ENCODE measurements at regions not wholly inside any gene's neighbourhood (a gene's known extent, or its start where the extent isn't known, plus 50 kb on each side); places are given as distances from the start of the nearest gene placed in this dataset.

DNA sequence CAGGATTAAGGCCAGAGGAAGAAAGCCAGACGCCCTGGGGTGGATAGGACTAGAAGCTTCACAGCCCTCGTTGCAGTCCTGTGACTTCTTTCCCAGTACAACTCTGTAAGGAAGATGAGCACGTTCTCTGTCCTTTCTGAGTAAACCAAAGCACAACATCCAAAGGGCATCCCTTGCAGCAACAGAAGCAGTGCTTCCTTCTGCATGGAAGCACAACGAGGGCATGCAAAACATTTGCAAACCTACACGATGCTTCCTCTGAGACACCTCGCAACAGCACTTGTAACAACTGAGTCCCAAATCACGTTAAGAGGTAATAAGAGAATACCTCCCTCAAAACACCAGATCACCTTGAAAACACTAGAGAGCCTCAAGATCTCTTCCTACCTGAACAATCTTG, 335.7 kb upstream of the RASGEF1B start:
- H3K79me2 ChIP-seq (ENCODE audit: control insufficient read depth, insufficient read depth, low read length) = no peaks in the 10 kb centered on the region
- H3K56ac ChIP-seq (ENCODE audit: low read length) = no peak overlapping the region
- no peaks in the 10 kb centered on the region for H3K79me1 ChIP-seq (ENCODE audit: low read length)
- H2BK5ac ChIP-seq (ENCODE audit: low read length) = no peak overlapping the region
- H3K27ac ChIP-seq (ENCODE audit: low read depth, low read length) = no peak overlapping the region
- no peak overlapping the region for H3K23ac ChIP-seq (ENCODE audit: low read length)
- H3K36me3 ChIP-seq (ENCODE audit: control insufficient read depth, insufficient read depth, low read length) = no peaks in the 10 kb centered on the region
- H3K4me2 ChIP-seq (ENCODE audit: low read length) = no peak overlapping the region
- H3K9ac ChIP-seq (ENCODE audit: low read length) = no peak overlapping the region
- no peaks in the 10 kb centered on the region for H3K27me3 ChIP-seq (ENCODE audit: insufficient read depth, low read length, poor library complexity)
- no CpG with 5 or more reads among the region's 7 CpGs for WGBS (ENCODE audit: extremely low coverage, insufficient coverage, low lambda C conversion rate)
- no peak overlapping the region for H3K4me3 ChIP-seq (ENCODE audit: low read length)
- no peak overlapping the region for H2BK15ac ChIP-seq (replicated peaks; ENCODE audit: low read depth)
- no peak overlapping the region for H2BK120ac ChIP-seq (ENCODE audit: low read depth, low read length)
- peaks cover 2% of the 10 kb centered on the region for H3K4me1 ChIP-seq (ENCODE audit: control insufficient read depth, low read depth, low read length)
- H3K18ac ChIP-seq (ENCODE audit: low read length) = no peak overlapping the region
- no peak overlapping the region for H3K4ac ChIP-seq (ENCODE audit: low read depth, low read length)
- H4K8ac ChIP-seq (ENCODE audit: low read depth, low read length) = no peak overlapping the region
- no peak overlapping the region for H2AK5ac ChIP-seq (ENCODE audit: low read length)
- no peak for DNase-seq
- H4K5ac ChIP-seq (ENCODE audit: low read length) = no peak overlapping the region

DNA sequence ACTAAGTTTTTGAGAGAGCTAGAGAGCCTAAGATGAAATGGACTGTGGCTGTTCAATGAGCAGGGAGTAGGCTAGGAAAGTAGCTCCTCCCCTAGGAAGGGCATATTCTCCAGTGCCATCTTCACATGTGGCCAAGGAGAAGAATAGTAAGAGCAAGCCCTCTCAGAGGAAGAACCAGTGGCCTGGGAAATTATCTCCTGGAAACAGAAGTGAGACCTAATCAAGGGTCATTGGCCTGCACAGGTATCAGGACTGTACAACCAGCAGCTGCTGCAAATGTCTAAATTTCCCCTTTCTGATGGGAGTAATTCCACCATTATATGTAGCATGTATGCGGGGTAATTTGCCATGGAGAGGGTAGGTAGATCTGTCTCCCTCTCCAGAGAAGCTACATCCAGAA, 334.8 kb upstream of the RASGEF1B start:
- Histone ChIP-seq H3K4me3 (ENCODE audit: low read length) (no peak overlapping the region), H3K56ac (ENCODE audit: low read length) (no peak overlapping the region), H3K79me2 (ENCODE audit: control insufficient read depth, insufficient read depth, low read length) (no peaks in the 10 kb centered on the region), H3K4me1 (ENCODE audit: control insufficient read depth, low read depth, low read length) (peaks cover 2% of the 10 kb centered on the region), H4K5ac (ENCODE audit: low read length) (no peak overlapping the region), H3K27ac (ENCODE audit: low read depth, low read length) (no peak overlapping the region), H3K79me1 (ENCODE audit: low read length) (no peaks in the 10 kb centered on the region), H2BK5ac (ENCODE audit: low read length) (no peak overlapping the region), H3K27me3 (ENCODE audit: insufficient read depth, low read length, poor library complexity) (no peaks in the 10 kb centered on the region), H3K4ac (ENCODE audit: low read depth, low read length) (no peak overlapping the region), H3K9ac (ENCODE audit: low read length) (no peak overlapping the region), H3K36me3 (ENCODE audit: control insufficient read depth, insufficient read depth, low read length) (no peaks in the 10 kb centered on the region), H3K18ac (ENCODE audit: low read length) (no peak overlapping the region), H3K4me2 (ENCODE audit: low read length) (no peak overlapping the region), H2AK5ac (ENCODE audit: low read length) (no peak overlapping the region), H3K23ac (ENCODE audit: low read length) (no peak overlapping the region), H4K8ac (ENCODE audit: low read depth, low read length) (no peak overlapping the region), H2BK15ac (replicated peaks; ENCODE audit: low read depth) (no peak overlapping the region), H2BK120ac (ENCODE audit: low read depth, low read length) (no peak overlapping the region)
- WGBS (ENCODE audit: extremely low coverage, insufficient coverage, low lambda C conversion rate) = no CpG with 5 or more reads among the region's 1 CpG
- no peak for DNase-seq

DNA sequence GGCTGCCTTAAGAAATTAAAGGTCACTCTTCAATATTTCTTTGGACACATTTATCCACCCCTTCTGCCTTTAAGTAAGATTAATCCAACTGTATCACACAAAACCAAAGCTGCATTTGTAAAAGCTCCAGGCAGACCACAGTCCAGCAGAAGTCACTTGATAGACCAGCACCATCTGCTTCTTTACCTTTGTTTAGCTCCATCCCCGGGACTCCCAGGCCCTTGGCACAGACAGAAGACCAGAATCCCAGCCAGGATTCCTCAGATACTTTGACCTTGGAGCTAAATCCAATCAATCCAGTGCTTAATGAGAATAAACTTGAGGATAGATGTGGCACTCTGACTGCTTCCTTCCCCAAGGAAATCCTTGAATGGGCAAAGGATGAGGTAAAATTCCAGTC, 333.1 kb upstream of the RASGEF1B start:
- H3K56ac ChIP-seq (ENCODE audit: low read length) = no peak overlapping the region
- H3K79me1 ChIP-seq (ENCODE audit: low read length) = no peaks in the 10 kb centered on the region
- peaks cover 2% of the 10 kb centered on the region for H3K4me1 ChIP-seq (ENCODE audit: control insufficient read depth, low read depth, low read length)
- H2BK15ac ChIP-seq (replicated peaks; ENCODE audit: low read depth) = no peak overlapping the region
- H4K5ac ChIP-seq (ENCODE audit: low read length) = no peak overlapping the region
- no peak overlapping the region for H3K18ac ChIP-seq (ENCODE audit: low read length)
- H2BK5ac ChIP-seq (ENCODE audit: low read length) = no peak overlapping the region
- H3K4ac ChIP-seq (ENCODE audit: low read depth, low read length) = no peak overlapping the region
- H3K9ac ChIP-seq (ENCODE audit: low read length) = no peak overlapping the region
- no peaks in the 10 kb centered on the region for H3K27me3 ChIP-seq (ENCODE audit: insufficient read depth, low read length, poor library complexity)
- no peak overlapping the region for H3K4me3 ChIP-seq (ENCODE audit: low read length)
- H3K4me2 ChIP-seq (ENCODE audit: low read length) = no peak overlapping the region
- no peak for DNase-seq
- no CpG with 5 or more reads among the region's 1 CpG for WGBS (ENCODE audit: extremely low coverage, insufficient coverage, low lambda C conversion rate)
- H2BK120ac ChIP-seq (ENCODE audit: low read depth, low read length) = no peak overlapping the region
- no peaks in the 10 kb centered on the region for H3K79me2 ChIP-seq (ENCODE audit: control insufficient read depth, insufficient read depth, low read length)
- no peak overlapping the region for H3K27ac ChIP-seq (ENCODE audit: low read depth, low read length)
- no peak overlapping the region for H4K8ac ChIP-seq (ENCODE audit: low read depth, low read length)
- no peak overlapping the region for H2AK5ac ChIP-seq (ENCODE audit: low read length)
- H3K36me3 ChIP-seq (ENCODE audit: control insufficient read depth, insufficient read depth, low read length) = no peaks in the 10 kb centered on the region
- no peak overlapping the region for H3K23ac ChIP-seq (ENCODE audit: low read length)

DNA sequence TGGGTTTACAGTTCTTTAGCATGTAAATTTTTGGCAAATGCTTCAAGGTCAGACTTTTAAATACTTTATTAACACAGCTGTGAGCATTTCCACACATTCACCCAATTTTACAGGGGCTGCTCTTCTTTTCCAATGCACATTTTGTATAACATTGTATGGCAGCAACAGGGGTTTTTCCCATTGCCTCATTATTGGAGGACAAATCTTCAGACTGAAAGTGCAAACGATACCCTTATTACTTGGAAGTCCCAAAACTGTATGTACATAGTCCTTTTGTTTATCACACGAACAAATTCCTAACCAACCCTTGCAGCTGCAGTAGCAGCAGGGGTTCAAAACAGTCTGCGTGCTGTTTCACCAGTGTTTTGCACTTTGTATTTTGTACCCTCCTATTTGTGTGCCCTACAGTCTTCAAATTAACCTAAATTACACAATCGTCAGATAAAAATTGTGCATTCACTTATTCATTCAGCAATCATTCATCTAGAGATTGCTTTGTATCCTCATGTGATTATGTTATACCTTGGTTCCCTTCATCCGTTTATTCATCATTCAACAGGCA, 330.7 kb upstream of the RASGEF1B start:
- no peak overlapping the region for H2AK5ac ChIP-seq (ENCODE audit: low read length)
- H3K4me2 ChIP-seq (ENCODE audit: low read length) = no peak overlapping the region
- no peak overlapping the region for H3K23ac ChIP-seq (ENCODE audit: low read length)
- no peaks in the 10 kb centered on the region for H3K79me2 ChIP-seq (ENCODE audit: control insufficient read depth, insufficient read depth, low read length)
- no peak overlapping the region for H4K5ac ChIP-seq (ENCODE audit: low read length)
- WGBS (ENCODE audit: extremely low coverage, insufficient coverage, low lambda C conversion rate) = no CpG with 5 or more reads among the region's 5 CpGs
- no peak overlapping the region for H3K4ac ChIP-seq (ENCODE audit: low read depth, low read length)
- no peak overlapping the region for H3K9ac ChIP-seq (ENCODE audit: low read length)
- no peak for DNase-seq
- H4K8ac ChIP-seq (ENCODE audit: low read depth, low read length) = no peak overlapping the region
- H3K18ac ChIP-seq (ENCODE audit: low read length) = no peak overlapping the region
- H3K79me1 ChIP-seq (ENCODE audit: low read length) = no peaks in the 10 kb centered on the region
- H3K56ac ChIP-seq (ENCODE audit: low read length) = no peak overlapping the region
- no peak overlapping the region for H2BK5ac ChIP-seq (ENCODE audit: low read length)
- H3K27ac ChIP-seq (ENCODE audit: low read depth, low read length) = no peak overlapping the region
- no peaks in the 10 kb centered on the region for H3K36me3 ChIP-seq (ENCODE audit: control insufficient read depth, insufficient read depth, low read length)
- H3K4me3 ChIP-seq (ENCODE audit: low read length) = no peak overlapping the region
- H2BK15ac ChIP-seq (replicated peaks; ENCODE audit: low read depth) = no peak overlapping the region
- H3K4me1 ChIP-seq (ENCODE audit: control insufficient read depth, low read depth, low read length) = no peaks in the 10 kb centered on the region
- H3K27me3 ChIP-seq (ENCODE audit: insufficient read depth, low read length, poor library complexity) = no peaks in the 10 kb centered on the region
- no peak overlapping the region for H2BK120ac ChIP-seq (ENCODE audit: low read depth, low read length)

DNA sequence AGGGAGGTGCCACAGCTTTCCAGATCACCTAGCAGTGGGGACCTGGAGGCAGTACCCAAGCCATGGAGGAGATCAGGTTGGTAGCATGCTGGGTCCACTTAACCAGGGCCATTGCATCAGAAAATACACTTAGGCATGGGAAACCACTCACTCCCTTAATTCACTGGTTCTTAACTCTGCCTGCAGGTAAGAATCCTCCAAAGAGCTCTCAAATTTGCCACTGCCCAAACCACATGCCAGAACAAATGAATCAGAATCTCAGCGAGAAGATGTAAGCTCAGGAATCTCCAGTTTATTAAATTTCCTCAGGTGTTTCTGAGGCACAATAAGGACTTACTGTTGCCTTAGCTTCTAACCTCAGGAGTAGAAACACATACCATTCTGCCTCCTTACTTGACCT, 327.7 kb upstream of the RASGEF1B start:
- no peaks in the 10 kb centered on the region for H3K79me1 ChIP-seq (ENCODE audit: low read length)
- no peak overlapping the region for H3K27ac ChIP-seq (ENCODE audit: low read depth, low read length)
- no peaks in the 10 kb centered on the region for H3K79me2 ChIP-seq (ENCODE audit: control insufficient read depth, insufficient read depth, low read length)
- H4K8ac ChIP-seq (ENCODE audit: low read depth, low read length) = no peak overlapping the region
- no peaks in the 10 kb centered on the region for H3K27me3 ChIP-seq (ENCODE audit: insufficient read depth, low read length, poor library complexity)
- no peak overlapping the region for H2BK5ac ChIP-seq (ENCODE audit: low read length)
- no peak overlapping the region for H3K9ac ChIP-seq (ENCODE audit: low read length)
- H3K4me3 ChIP-seq (ENCODE audit: low read length) = no peak overlapping the region
- H2AK5ac ChIP-seq (ENCODE audit: low read length) = no peak overlapping the region
- H3K18ac ChIP-seq (ENCODE audit: low read length) = no peak overlapping the region
- H4K5ac ChIP-seq (ENCODE audit: low read length) = no peak overlapping the region
- H3K4me2 ChIP-seq (ENCODE audit: low read length) = no peak overlapping the region
- no peaks in the 10 kb centered on the region for H3K36me3 ChIP-seq (ENCODE audit: control insufficient read depth, insufficient read depth, low read length)
- no peak overlapping the region for H3K4ac ChIP-seq (ENCODE audit: low read depth, low read length)
- WGBS (ENCODE audit: extremely low coverage, insufficient coverage, low lambda C conversion rate) = no CpG with 5 or more reads among the region's 1 CpG
- no peaks in the 10 kb centered on the region for H3K4me1 ChIP-seq (ENCODE audit: control insufficient read depth, low read depth, low read length)
- no peak overlapping the region for H3K23ac ChIP-seq (ENCODE audit: low read length)
- no peak overlapping the region for H2BK15ac ChIP-seq (replicated peaks; ENCODE audit: low read depth)
- H3K56ac ChIP-seq (ENCODE audit: low read length) = no peak overlapping the region
- no peak for DNase-seq
- H2BK120ac ChIP-seq (ENCODE audit: low read depth, low read length) = no peak overlapping the region

DNA sequence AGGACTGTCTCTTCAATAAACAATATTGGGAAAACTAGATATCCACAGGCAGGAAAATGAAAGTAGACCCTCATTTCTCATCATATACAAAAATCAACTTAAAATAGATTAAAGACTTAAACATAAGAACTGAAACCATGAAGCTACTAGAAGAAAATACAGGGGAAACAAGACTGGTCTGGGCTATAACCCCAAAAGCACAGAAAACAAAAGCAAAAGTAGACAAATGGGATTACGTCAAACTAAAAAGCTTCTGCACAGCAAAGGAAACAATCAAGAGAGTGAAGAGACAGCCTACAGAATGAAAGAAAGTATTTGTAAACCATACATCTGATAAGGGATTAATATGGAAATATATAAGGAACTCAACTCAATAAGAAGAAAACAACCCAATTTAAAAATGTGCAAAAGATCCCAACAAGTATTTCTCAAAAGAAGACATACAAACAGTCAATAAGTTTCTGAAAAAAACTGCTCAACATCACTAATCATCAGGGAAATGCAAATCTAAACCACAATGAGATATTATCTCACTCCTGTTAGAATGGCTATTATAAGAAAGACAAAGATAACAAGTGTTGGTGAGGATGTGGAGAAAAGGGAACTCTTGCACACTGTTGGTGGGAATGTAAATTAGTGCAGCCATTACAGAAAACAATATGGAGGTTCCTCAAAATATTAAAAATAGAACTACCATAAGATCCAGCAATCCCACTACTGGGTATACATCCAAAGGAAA, 325.3 kb upstream of the RASGEF1B start:
- H2AK5ac ChIP-seq (ENCODE audit: low read length) = no peak overlapping the region
- no peak overlapping the region for H2BK120ac ChIP-seq (ENCODE audit: low read depth, low read length)
- no peak overlapping the region for H3K27ac ChIP-seq (ENCODE audit: low read depth, low read length)
- no peaks in the 10 kb centered on the region for H3K36me3 ChIP-seq (ENCODE audit: control insufficient read depth, insufficient read depth, low read length)
- no peak overlapping the region for H3K9ac ChIP-seq (ENCODE audit: low read length)
- H4K8ac ChIP-seq (ENCODE audit: low read depth, low read length) = no peak overlapping the region
- H2BK5ac ChIP-seq (ENCODE audit: low read length) = no peak overlapping the region
- H3K18ac ChIP-seq (ENCODE audit: low read length) = no peak overlapping the region
- no peak overlapping the region for H3K23ac ChIP-seq (ENCODE audit: low read length)
- H3K4me2 ChIP-seq (ENCODE audit: low read length) = no peak overlapping the region
- no peak overlapping the region for H2BK15ac ChIP-seq (replicated peaks; ENCODE audit: low read depth)
- no CpG with 5 or more reads among the region's 1 CpG for WGBS (ENCODE audit: extremely low coverage, insufficient coverage, low lambda C conversion rate)
- H3K4ac ChIP-seq (ENCODE audit: low read depth, low read length) = no peak overlapping the region
- H3K79me1 ChIP-seq (ENCODE audit: low read length) = no peaks in the 10 kb centered on the region
- H3K79me2 ChIP-seq (ENCODE audit: control insufficient read depth, insufficient read depth, low read length) = no peaks in the 10 kb centered on the region
- no peaks in the 10 kb centered on the region for H3K27me3 ChIP-seq (ENCODE audit: insufficient read depth, low read length, poor library complexity)
- H3K4me1 ChIP-seq (ENCODE audit: control insufficient read depth, low read depth, low read length) = no peaks in the 10 kb centered on the region
- no peak overlapping the region for H4K5ac ChIP-seq (ENCODE audit: low read length)
- H3K4me3 ChIP-seq (ENCODE audit: low read length) = no peak overlapping the region
- H3K56ac ChIP-seq (ENCODE audit: low read length) = no peak overlapping the region
- DNase-seq = no peak

Data from mesendoderm (in vitro differentiated cells).